HG03354 (cell line): ENCODE measurements at regions not wholly inside any gene's neighbourhood (a gene's known extent, or its start where the extent isn't known, plus 50 kb on each side); places are given as distances from the start of the nearest gene placed in this dataset.

Experiments
- ATAC-seq: cut with Tn5 transposase; IDR thresholded peaks from one replicate; pipeline ENCODE4 v1.9.1; 2021; ENCODE audit warnings: mild to moderate bottlenecking; ENCODE audit not compliant: unreplicated experiment, poor library complexity, severe bottlenecking

DNA sequence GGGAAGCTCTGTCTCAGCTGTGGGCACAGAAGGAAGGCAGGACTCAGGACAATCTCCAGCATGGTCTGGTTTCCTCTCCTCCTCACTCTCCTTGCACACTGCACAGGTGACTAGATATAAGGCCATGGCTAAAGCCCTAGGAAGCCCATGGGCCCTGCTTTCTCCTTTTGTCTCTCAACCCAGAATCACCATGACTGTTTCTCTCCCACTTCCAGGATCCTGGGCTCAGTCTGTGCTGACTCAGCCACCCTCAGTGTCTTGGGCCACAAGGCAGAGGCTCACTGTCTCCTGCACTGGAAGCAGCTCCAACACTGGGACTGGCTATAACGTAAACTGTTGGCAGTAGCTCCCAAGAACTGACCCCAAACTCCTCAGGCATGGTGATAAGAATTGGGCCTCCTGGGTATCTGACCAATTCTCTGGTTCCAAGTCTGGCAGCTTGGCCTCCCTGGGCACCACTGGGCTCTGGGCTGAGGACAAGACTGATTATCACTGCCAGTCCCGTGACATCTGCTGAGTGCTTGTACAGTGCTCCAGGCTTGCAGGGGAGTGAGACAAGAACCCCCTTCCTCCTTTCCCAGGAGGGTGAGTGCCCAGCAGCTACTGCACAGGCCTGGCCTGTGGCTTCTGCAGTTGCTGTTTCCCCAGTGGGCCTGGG is 104.0 kb upstream of the TOP3B start:
- no peak for ATAC-seq

DNA sequence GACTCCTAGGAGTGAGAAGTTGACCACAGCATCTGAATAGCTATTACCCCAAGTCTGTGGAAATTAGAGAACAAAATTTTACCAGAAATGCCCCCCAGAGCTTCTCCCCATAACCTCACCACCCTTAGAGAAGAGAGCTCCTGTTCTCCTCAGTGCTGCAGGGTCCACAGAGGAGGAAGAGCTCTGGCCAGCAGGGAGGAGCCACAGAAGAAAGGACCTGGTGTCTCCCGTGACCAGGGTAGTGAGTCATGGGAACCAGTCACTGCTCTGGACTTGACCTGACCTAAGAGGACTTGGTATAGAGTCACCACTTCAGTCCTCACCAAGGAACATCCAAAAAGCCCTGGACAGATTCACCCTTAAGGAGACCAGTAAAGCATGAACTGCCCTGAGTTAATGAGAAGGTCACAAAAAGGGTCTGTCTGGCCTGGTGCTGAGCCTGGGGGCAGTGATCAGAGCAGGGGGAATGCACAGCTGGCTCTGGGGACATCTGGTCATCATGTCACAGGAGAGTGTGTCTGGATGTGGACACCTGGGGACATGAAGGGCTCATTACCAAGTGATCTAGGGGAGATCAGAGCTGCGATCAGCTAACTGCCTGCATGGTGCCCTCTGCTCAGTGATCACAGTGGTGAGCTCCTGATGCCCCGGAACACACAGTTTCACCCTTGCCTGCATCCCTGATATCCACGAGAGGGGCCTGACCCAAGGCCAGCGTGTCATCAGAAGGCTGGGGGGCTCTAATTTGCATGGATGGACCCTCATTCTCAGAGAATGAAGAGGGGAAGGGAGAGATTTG is 103.3 kb upstream of the TOP3B start:
- ATAC-seq = no peak

DNA sequence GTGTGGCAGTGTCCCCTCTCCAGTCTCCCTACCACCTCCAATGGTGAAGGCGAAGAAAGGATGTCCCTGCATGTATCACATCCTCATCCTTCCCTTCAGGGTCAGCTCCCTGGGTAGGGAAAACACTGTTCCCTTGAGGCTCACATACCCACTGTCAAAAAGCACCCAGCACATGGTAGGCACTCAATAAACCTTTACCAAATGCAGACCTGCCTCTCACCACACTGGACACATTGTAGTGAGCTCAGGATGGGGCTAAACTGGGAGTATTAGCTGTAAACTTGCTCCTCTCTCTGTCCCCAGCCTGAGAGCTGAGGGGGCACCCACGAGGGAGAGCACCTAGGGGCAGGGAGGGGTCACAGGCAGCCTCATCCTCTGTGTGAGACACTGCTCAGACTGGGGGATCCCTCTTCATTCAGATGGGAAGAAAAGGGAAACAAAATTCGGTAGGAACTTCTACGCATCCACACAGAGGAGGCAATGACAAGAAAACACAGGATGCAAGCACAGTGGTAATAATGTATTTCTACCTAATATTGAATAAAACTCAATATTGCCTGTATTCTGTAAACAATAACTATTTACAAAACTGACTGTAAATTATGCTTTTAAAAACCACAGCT is 101.6 kb upstream of the TOP3B start:
- no peak for ATAC-seq

DNA sequence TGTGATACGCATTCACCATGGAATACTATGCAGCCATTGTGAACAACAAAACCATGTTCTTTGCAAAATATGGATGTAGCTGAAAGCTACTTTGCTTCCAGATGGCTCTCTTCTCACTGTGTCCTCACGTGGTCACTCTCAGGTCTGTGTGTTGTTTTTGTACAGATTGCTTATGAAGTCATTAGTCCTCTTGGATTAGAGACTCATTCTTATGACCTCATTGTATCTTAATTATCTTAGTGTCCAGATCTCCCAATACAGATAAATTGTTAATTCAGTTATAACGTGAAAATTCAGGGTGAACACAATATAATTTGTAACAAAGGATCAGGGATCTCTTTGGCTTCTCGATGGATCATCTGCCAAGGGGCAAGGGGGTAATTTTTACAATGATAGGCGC is 100.4 kb upstream of the TOP3B start:
- ATAC-seq = no peak

DNA sequence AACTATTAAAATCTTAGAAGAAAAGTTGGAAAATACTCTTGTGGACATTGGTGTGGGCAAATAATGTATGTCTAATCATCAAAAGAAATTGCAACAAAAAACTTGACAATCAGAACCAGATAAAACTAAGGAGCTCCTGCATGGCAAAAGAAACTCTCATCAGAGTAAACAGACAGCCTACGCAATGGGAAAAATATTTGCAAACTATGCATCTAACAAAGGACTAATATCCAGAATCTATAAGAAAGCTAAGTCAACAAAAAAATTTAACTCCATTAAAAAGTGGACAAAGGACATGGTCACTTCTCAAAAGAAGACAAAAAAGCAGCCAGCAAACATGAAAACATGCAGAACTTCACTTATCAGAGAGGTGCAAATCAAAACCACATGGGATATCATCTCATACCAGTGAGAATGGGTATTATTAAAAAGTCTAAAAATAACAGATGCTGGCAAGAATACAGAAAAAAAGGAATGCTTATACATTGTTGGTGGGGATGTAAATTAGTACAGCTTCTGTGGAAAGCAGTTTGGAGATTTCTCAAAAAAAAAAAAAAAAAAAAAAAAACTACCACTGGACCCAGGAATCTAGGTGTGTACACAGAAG is 99.7 kb upstream of the TOP3B start:
- no peak for ATAC-seq

DNA sequence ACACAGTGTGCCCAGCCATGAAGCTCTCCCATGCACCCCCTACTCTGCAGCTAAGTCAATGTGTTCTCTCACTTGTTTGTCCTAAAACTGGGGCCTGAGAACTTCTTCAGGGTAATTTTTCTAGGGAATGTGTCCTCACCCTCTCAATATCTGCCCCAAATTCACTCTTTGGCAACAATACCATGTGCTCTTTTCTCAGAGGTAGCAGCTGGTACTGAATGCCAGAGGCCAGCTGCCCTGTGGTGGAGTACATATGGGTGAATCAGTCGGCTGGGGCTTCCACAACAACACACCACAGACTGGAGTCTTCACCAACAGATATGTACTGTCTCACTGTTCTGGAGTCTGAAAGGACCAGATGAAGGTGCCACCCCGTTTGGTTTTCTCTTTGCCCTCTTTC is 97.7 kb upstream of the TOP3B start:
- ATAC-seq = no peak

DNA sequence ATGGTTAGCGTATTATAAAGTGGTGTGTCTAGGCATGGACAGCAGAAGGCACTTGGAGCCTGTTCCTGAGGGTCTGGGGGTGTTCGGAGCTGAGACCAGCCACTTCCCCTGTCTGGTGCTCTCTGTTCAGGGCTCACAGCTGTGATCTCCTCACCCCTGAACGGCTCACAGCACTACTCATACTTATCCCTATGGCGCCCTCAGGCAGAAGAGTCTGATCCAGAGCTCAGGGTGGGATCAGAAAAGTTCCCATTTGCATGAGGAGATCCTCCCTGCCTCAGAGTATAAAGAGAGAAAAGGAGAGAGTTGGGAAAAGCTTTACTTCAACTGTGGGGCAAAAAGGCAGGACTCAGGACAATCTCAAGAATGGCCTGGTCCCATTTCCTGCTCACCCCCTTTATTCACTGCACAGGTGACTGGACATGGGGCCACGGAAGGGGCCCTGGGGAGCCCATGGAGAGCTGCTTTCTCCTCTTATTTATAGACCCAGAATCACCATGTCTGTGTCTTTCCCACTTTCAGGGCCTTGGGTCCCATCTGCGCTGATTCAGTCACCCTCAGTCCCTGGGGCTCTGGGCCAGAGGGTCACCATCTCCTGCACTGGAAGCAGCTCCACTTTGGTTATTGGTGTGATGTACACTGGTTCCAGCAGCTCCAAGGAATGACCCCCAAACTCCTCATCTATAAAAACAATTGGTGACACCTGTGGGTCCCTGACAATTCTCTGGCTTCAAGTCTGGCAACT is 97.0 kb upstream of the TOP3B start:
- no peak for ATAC-seq

DNA sequence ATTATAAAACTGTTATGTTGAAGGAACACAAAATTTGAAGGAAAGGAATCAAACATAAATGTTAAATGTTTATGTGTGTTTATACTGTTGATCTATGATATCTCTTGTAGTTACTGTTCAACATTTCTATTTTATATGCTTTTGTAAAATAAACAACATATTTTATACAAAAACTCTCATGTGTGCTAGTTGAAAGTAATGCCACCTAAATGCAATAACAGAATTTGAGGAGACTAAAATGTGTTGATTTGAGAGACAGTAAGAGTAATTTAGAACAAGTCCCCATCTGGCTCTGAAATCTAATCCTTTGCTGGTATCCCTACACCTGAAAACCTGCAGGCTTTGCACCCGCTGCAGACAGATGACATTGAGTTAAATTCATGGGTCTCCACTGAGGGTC is 95.7 kb upstream of the TOP3B start:
- no peak for ATAC-seq

DNA sequence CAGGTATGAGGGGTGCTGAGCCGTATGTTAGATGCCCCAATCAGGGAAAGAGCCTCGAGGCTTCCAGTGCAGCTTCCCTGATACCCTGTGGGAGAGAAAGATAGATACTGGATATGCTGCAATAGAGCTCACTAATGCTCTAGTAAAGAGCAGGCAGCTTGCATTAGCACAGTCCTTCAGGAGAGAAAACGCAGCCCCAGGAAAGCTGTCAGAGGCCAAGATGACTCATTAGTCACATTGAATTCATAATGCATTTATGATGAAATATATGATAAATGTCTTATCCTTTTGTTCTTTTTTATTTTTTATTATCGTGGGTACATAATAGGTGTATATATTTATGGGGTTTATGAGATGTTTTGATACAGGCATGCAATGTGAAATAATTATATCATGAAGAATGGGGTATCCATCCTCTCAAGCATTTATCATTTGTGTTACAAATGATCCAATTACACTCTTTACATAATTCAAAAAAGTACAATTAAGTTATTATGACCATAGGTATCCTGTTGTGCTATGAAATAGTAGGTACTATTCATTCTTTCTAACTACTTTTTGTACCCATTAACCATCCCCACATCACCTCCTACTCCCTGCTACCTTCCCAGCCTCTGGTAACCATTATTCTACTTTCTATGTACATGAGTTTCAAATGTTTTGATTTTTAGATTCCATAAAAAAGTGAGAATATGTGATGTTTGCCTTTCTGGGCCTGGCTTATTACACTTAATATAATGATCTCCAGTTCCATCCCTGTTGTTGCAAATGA is 94.5 kb upstream of the TOP3B start:
- no peak for ATAC-seq

DNA sequence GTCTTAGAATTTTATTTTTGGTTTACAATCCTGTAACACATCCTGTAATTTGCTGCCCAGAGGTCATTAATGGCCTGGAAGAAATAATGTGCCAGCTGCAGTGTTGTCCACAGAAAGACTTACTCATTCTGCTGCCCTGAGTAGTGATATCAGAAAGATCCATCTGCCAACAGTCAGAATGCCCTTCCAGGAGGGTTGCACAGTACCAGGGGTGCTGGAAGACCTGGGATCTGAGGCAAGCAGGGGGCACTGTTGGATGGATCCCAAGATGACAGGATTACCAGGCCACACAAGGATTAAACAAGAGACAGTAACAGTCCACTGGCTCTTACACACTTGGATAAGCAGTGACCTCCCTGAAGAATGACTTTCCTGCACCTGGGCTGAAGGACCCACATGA is 93.8 kb upstream of the TOP3B start:
- no peak for ATAC-seq

DNA sequence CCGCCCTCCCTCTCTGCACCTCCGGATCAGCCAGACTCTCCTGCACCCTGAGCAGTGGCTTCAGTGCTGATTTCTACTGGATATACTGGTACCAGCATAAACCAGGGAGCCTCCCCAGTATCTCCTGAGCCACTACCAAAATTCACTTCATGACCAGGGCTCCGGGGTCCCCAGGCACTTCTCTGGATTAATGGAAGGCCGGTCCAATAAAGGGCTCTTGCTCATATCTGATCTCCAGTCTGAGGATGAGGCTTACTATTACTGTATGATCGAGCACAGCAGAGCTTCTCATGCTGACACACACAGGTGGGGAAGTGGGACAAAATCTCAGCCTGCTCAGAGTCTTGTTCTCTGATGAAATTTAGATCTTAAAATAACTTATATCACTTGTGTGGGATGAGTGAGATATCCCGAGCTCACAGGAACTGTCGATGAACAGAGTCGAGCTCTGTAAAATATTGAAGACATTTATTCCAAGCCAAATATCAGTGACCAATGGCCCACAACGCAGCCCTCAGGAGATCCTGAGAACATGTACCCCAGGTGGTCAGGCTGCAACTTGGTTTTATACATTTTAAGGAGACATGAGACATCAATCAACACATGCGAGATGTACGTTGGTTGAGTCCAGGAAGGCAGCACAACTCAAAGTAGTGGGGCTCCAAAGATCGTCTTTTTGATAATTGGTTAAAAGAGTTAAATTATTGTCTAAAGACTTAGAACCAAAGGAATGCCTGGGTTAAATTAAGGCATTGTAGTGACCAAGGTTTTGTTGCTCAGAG is 93.0 kb upstream of the TOP3B start:
- ATAC-seq = no peak

DNA sequence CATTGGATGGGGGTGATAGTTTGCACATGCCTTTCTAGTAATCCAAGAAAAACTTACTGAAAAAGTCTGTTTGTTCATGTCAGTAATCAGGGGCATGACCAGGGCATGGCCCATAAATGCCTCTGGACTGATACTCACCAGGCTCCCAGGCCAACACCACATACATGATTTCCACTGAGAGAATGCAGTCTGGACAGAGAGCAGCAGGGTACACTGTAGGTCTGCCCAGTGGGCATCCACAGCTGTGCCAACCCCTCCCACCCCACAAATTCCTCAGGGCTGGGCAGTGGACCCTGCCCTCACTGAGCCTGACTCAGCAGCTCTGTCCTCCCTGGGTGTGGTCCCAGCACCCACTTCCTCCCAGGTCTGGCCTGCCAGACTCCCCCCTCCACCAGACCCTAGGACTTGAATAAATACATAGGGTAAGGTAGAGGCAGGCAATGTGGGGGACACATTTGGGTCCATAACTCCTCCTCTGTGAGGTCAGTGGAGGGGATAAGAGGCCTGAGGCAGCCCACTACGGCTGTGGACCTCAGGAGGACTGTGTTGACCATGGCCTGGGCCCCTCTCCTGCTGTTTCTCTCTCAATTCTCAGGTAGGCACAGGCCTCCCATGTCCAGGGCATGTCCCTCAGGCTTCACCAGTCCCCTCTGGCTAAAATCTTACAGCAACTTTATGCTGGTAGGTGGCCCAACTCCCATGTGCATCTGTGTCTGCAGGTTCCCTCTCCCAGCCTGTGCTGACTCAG is 92.2 kb upstream of the TOP3B start:
- no peak for ATAC-seq

DNA sequence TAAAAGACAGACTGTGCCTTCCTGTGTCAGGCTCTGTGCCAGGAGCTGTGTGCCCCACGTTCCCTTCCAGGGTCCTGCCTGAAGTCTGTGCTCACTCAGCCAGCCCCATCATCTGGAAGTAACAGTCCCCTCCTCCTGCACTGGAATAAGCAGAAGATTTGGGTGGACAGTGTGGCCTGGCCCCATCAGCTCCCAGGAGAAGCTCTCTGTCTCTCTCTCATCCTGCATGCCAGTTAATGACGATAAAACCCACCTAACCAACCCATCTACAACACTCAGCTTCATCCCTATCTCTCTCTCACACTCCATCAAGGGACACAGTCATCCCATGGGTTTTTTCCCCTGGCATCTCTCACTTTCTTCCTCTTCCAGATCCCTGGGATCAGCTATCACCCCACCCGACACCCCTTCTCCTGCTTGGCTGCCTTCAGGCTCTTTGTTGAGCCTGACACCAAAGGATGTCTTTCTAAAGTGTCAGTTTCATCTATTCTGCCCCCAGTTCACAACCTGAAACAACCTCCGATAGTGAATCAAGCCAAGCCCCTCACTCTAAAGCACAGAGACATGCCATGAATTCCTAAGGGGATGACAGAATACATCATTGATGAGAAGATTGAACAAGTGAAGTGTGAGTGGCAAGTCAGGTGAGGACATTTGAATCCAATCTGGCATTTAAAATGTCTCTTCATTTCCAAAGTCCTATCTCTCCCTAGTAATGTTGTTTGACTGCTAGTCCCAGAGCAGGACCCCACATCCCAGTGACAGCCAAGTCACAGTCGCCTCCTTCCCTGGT is 91.4 kb upstream of the TOP3B start:
- no peak for ATAC-seq

DNA sequence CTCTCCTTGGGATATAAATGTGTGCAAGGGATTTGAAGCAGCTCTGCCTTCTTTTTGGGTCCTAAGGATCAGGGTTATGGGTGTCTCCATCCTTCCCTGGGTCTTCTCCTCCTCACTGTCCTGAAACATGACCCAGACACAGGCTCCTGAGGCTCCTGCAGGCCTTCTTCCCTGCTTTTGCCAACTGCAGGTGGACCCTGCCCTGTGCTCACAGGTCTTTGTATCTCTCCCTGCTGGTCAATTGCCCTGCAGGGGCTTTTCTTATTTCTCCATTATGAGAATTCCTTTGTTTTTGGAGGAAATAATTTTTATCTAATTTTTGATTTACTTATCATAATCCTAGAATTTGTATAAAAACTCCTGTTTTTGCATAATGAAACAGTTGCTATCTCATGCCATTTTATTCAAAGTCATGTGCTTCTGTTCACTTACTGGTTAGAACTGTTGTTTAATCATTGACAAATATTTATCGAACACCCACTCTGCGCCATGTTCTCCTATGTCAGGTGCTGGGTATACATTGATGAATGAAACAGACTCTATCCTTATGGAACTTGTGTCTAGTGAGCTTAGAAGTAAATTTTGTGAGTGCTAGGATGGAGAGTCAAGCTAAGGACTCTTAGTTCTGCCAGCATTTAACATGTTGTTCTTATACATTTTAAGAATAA is 89.7 kb upstream of the TOP3B start:
- ATAC-seq = no peak

DNA sequence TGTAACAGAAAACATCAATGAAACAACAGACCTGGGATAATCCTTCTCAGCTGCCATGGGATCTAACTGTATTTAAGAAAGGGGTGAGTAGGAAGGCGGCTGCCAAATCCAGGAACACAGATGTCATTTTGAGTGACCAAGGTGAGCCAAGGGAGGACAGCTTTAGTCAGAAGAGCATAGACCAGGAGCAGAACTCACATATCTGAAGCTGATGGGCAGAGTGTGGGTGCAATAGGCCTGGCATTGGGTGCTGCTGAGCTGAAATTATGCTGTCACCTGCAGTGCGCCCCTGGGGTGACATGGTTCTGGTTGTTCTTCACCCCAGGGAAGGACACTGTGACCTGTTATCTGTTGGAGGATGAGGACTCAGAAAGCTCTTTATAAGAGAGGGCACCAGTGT is 88.9 kb upstream of the TOP3B start:
- no peak for ATAC-seq

DNA sequence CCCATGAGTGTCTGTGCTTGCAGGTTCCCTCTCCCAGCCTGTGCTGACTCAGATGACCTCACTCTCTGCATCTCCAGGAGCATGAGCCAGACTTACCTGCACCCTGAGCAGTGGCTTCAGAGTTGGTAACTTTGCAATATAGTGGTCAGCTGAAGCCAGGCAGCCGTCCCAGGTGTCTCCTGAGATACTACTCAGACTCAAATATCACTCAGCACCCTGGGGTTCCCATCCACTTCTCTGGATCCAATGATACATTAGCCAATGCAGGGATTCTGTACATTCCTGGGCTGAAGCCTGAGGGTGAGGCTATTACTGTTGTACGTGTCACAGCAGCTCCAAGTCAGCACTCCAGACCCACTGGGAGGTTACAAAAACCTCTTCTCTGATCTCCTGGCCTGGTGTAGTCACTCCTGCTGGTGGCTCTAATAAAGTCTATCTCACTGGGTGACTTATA is 87.8 kb upstream of the TOP3B start:
- no peak for ATAC-seq
